AG04449 (cell line): ENCODE measurements at regions not wholly inside any gene's neighbourhood (a gene's known extent, or its start where the extent isn't known, plus 50 kb on each side); places are given as distances from the start of the nearest gene placed in this dataset.
"Not testable (repeated sequence)": the region's sequence is repeated elsewhere in the genome, so short reads cannot be mapped to it uniquely, and the experiment has no call there.

Experiments used
- CTCF ChIA-PET: fragments of 350-600 bp; formaldehyde crosslinking; extraction: SDS; loops from one replicate; lab custom pipeline; 2021; ENCODE audit warnings: antibody characterized with exemption; lab: Yijun Ruan, JAX
- POLR2A ChIA-PET: fragments of 400-600, 350-600 bp; formaldehyde crosslinking; extraction: SDS; loops from one replicate; lab custom pipeline; 2020; ENCODE audit warnings: antibody characterized with exemption, inconsistent platforms; lab: Yijun Ruan, JAX
- DNase-seq: peaks from one replicate; pipeline ENCODE4 v3.0.0-alpha.2; 2010; ENCODE audit warnings: low read depth, low spot score
- H3K4me3 ChIP-seq: 2 replicates; pipeline ENCODE4 v1.5.1; 2011; ENCODE audit warnings: low read depth, mild to moderate bottlenecking, control low read depth, low read length
- TF ChIP-seq, protein P1 (sequence below): IDR thresholded peaks from one replicate; pipeline ENCODE4 v1.5.1; 2011; ENCODE audit warnings: mild to moderate bottlenecking, moderate library complexity, low read length, control low read depth, inconsistent platforms; ENCODE audit not compliant: insufficient read depth; ENCODE audit errors: missing control alignments

DNA sequence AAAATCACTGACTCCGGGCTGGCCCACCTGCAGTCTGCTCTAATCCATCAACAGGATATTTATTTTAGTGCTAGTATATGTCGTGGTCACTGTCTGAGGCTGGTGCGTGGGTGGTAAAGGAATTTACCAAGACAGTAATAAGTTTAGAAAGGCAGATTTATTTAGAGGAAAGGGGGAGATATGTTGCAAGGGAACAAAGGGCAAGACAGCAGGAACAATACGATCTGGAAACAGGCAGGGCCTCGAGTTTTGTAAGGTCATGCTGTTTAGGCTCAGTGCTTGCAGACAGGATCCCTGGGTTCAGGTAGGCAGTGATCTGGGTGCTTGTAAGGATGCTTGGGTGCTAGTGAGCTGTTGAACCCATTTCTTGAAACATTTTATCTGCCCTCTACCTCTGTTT is 748.2 kb upstream of the SLITRK5 start:
- H3K4me3 ChIP-seq = no peak overlapping the region
- TF ChIP-seq, protein P1, sequence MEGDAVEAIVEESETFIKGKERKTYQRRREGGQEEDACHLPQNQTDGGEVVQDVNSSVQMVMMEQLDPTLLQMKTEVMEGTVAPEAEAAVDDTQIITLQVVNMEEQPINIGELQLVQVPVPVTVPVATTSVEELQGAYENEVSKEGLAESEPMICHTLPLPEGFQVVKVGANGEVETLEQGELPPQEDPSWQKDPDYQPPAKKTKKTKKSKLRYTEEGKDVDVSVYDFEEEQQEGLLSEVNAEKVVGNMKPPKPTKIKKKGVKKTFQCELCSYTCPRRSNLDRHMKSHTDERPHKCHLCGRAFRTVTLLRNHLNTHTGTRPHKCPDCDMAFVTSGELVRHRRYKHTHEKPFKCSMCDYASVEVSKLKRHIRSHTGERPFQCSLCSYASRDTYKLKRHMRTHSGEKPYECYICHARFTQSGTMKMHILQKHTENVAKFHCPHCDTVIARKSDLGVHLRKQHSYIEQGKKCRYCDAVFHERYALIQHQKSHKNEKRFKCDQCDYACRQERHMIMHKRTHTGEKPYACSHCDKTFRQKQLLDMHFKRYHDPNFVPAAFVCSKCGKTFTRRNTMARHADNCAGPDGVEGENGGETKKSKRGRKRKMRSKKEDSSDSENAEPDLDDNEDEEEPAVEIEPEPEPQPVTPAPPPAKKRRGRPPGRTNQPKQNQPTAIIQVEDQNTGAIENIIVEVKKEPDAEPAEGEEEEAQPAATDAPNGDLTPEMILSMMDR = no peak
- DNase-seq = no peak
- ChIA-PET POLR2A (no interaction called here), CTCF (no interaction called here)

DNA sequence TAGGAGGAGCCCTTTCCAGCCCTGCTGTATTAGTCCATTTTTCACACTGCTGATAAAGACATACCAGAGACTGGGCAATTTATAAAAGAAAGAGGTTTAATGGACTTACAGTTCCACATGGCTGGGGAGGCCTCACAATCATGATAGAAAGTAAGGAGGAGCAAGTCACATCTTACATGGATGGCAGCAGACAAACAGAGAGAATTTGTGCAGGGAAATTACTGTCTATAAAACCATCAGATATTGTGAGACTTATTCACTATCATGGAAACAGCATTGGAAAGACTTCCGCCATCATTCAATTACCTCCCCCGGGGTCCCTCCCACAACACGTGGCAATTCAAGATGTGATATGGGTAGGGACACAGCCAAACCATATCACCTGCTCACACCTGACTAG is 744.3 kb upstream of the SLITRK5 start:
- H3K4me3 ChIP-seq, POLR2A ChIA-PET, CTCF ChIA-PET, DNase-seq: not testable (repeated sequence)

DNA sequence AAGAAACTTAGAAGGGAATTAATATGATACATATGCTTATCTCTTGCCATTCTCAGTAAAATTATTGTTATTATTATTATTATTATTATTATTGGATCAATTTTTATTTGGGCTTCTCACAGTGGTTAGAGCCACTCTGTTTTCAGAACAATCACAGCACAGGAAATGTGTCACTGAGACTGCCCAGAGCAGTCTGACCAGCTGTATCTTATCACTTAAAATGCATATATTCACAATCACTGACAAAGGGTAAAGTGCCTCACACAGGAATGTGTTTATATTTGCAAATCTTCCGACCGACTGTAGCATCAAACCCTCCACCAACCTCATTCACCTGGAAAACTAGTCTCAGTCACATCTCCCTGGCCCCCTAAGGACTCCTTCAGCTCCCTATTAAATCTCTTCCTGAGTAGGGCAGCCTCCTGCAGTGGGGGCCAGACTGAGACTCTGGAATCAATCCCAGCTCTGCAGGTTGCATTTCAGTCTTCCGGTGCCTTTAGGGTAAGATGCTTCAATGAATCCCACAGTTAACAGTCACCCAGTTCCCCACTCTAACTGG is 738.3 kb upstream of the SLITRK5 start:
- DNase-seq = no peak
- ChIA-PET CTCF (no interaction called here), POLR2A (no interaction called here)
- H3K4me3 ChIP-seq = no peak overlapping the region
- TF ChIP-seq, protein P1 = no peak

DNA sequence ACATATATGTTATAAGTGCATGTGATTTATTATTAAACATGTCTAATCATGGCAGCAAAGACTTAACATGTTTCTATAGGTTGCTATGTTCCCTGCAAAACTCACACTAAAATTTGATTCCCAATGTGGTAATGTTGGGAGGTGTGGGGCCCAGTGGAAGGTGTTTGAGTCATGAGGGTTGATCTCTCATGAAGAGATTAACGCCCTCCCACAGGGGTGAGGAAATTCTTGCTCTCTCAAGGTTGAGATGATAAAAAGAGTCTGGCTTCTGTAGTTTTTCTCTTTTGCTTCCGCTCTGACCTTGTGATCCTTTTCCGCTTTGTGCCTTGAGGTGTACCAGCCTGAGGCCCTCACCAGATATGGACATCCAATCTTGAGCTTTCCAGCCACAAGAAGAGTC is 737.5 kb upstream of the SLITRK5 start:
- H3K4me3 ChIP-seq = no peak overlapping the region
- TF ChIP-seq, protein P1 = no peak
- ChIA-PET POLR2A (no interaction called here), CTCF (no interaction called here)
- DNase-seq = no peak

DNA sequence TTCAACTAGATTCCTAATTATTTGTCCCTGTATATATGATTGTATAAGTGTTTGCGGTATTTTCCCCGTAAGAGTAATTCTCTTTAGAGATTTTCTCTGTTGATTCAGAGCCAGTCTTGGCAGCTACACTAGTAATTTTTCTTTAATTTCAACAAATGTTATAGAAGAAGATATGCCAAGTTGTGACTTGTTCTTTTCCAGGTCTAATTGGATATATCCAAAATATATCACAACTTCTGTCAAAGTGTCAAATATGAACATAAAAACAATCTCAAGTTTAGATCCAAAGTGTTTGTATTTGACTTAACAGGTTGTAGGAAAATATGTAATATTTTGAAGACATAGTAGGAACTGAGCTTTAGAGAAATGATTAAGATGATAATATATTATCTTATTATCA is 733.9 kb upstream of the SLITRK5 start:
- ChIA-PET CTCF (no interaction called here), POLR2A (no interaction called here)
- TF ChIP-seq, protein P1 = no peak
- no peak overlapping the region for H3K4me3 ChIP-seq
- DNase-seq = no peak

DNA sequence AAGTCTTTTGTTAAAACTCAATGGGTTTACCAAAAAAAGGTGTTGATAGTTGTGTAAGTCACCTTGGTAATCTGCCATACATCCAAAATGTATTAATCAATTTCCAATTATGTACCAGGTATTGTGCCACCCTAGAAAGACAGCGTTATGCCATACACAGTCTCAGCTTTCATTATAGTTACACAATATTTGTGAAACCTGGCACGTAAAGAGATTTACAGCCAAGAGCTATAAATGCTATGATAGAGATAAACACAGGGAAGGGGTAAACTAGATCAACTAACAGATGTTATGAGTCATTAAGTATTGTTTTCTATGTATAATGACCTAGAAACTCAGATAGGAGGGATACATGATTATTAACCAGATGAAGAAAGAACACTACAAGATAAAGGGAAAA is 725.6 kb upstream of the SLITRK5 start:
- DNase-seq = no peak
- POLR2A ChIA-PET = no interaction called here
- TF ChIP-seq, protein P1 = no peak
- CTCF ChIA-PET = no interaction called here
- no peak overlapping the region for H3K4me3 ChIP-seq

DNA sequence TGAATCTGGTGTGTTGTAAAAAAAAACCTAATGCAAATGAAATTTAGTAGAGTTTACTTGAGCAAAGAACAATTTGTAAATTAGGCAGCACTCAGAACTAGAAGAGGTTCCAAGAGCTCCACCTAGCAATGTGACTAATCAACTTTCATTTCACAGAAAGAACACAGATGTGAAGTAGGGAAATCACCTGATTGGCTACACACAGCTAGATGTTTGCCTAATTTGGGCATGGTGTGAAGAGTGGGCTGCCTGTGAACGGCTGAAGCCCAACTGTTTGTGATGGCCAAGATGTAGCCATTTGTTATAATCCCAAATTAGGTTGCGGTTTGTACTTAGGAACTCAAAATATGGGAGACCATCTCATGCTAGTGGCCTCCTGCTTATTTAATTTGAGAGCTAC is 724.4 kb upstream of the SLITRK5 start:
- TF ChIP-seq, protein P1 = no peak
- ChIA-PET CTCF (no interaction called here), POLR2A (no interaction called here)

More for the DNA sequence above, 724.4 kb upstream of the SLITRK5 start:
- H3K4me3 ChIP-seq = no peak overlapping the region
- no peak for DNase-seq
